SH-SY5Y (cell line): ENCODE measurements at regions not wholly inside any gene's neighbourhood (a gene's known extent, or its start where the extent isn't known, plus 50 kb on each side); places are given as distances from the start of the nearest gene placed in this dataset.

Source experiments
- GATA2 ChIP-seq: IDR thresholded peaks from 2 replicates; pipeline ENCODE4 v1.6.1; 2011; ENCODE audit warnings: mild to moderate bottlenecking, low read depth, low read length
- GATA3 ChIP-seq: IDR thresholded peaks from 2 replicates; pipeline ENCODE4 v1.6.1; 2011; ENCODE audit warnings: low read depth, mild to moderate bottlenecking, low read length, moderate library complexity

GRCh38 chr10:57846307-57847065 lies 421.2 kb downstream of the IPMK start:
- TF ChIP-seq GATA3, result no peak
- no peak for TF ChIP-seq GATA2
